CD14-positive monocyte (primary cell): ENCODE measurements at regions not wholly inside any gene's neighbourhood (a gene's known extent, or its start where the extent isn't known, plus 50 kb on each side); places are given as distances from the start of the nearest gene placed in this dataset.

ENCODE experiments used
- DNase-seq, 3 donors: peaks; one replicate each; pipeline ENCODE4 v3.0.0-alpha.2; 2011 to 2022
- H2AFZ ChIP-seq: 2 replicates; pipeline ENCODE4 v1.6.0; 2012; ENCODE audit warnings: mild to moderate bottlenecking, low read depth, low read length, inconsistent platforms; ENCODE audit not compliant: insufficient read depth, poor library complexity, severe bottlenecking
- H3K27ac ChIP-seq, 2 donors: 1 replicate in 1 of 2; 2 replicates in 1 of 2; pipeline ENCODE4 v1.5.1; 2012 to 2013; ENCODE audit warnings: low read length in 2 of 2, control low read depth in 1 of 2, inconsistent platforms in 1 of 2, low read depth in 1 of 2, mild to moderate bottlenecking in 1 of 2
- H3K27me3 ChIP-seq, 2 donors: one replicate each; pipeline versions ENCODE4 v1.6.0 to v1.6.1; 2011 to 2013; ENCODE audit warnings: low read length in 2 of 2; ENCODE audit not compliant: control insufficient read depth in 2 of 2, insufficient read depth in 2 of 2
- H3K36me3 ChIP-seq, 2 donors: replicated peaks in 1 of 2; 1 replicate in 1 of 2; 2 replicates in 1 of 2; pipeline versions ENCODE4 v1.5.1 to v1.6.1; 2012 to 2013; ENCODE audit warnings: low read length in 2 of 2, control low read depth in 1 of 2, inconsistent platforms in 1 of 2, mild to moderate bottlenecking in 1 of 2; ENCODE audit not compliant: insufficient read depth in 2 of 2, control insufficient read depth in 1 of 2
- H3K4me1 ChIP-seq, 2 donors: 1 replicate in 1 of 2; 2 replicates in 1 of 2; pipeline versions ENCODE4 v1.5.1 to v1.6.1; 2012 to 2013; ENCODE audit warnings: low read length in 2 of 2, control low read depth in 1 of 2, inconsistent platforms in 1 of 2, mild to moderate bottlenecking in 1 of 2, moderate library complexity in 1 of 2; ENCODE audit not compliant: insufficient read depth in 2 of 2, control insufficient read depth in 1 of 2
- H3K4me2 ChIP-seq: replicated peaks from 2 replicates; pipeline ENCODE3; 2012; ENCODE audit warnings: low read length, moderate library complexity, mild to moderate bottlenecking; ENCODE audit not compliant: poor library complexity, severe bottlenecking; ENCODE audit errors: extremely low read depth
- H3K4me3 ChIP-seq, 3 experiments: fragments of 200-600 bp in 1 of 3; sonication (generic) in 1 of 3; replicated peaks in 1 of 3; 1 replicate in 2 of 3; 2 replicates in 1 of 3; pipeline ENCODE4 v1.5.1; 2011 to 2013; ENCODE audit warnings: low read length in 3 of 3, mild to moderate bottlenecking in 3 of 3, control low read depth in 2 of 3, low read depth in 2 of 3, inconsistent platforms in 1 of 3, moderate library complexity in 1 of 3
- H3K79me2 ChIP-seq: 2 replicates; pipeline ENCODE4 v1.6.0; 2012; ENCODE audit warnings: mild to moderate bottlenecking, control low read depth, inconsistent platforms, low read length, moderate library complexity; ENCODE audit not compliant: insufficient read depth
- H3K9ac ChIP-seq: 2 replicates; pipeline ENCODE4 v1.6.0; 2017; ENCODE audit warnings: low read length, mild to moderate bottlenecking; ENCODE audit not compliant: insufficient read depth, poor library complexity, severe bottlenecking
- H3K9me3 ChIP-seq, 2 donors: replicated peaks in 1 of 2; 1 replicate in 1 of 2; 2 replicates in 1 of 2; pipeline versions ENCODE4 v1.5.1 to v1.6.1; 2012 to 2013; ENCODE audit warnings: low read length in 2 of 2, control low read depth in 1 of 2; ENCODE audit not compliant: control insufficient read depth in 1 of 2, insufficient read depth in 1 of 2
- H4K20me1 ChIP-seq: 2 replicates; pipeline ENCODE4 v1.6.0; 2012; ENCODE audit warnings: mild to moderate bottlenecking, low read length, control low read depth, moderate library complexity; ENCODE audit not compliant: insufficient read depth
- H3K27ac Mint-ChIP-seq, 7 donors: one replicate each; pipeline ENCODE4 v1.8.0; 2020; ENCODE audit warnings: mild to moderate bottlenecking in 7 of 7, mixed read lengths in 7 of 7, moderate library complexity in 6 of 7, inconsistent platforms in 2 of 7
- H3K27me3 Mint-ChIP-seq, 3 donors: one replicate each; pipeline ENCODE4 v1.8.0; 2021 to 2022; ENCODE audit warnings: low read depth in 3 of 3, mild to moderate bottlenecking in 3 of 3, mixed read lengths in 3 of 3, moderate library complexity in 3 of 3, inconsistent platforms in 1 of 3
- H3K36me3 Mint-ChIP-seq, 2 donors: one replicate each; pipeline ENCODE4 v1.8.0; 2020; ENCODE audit warnings: mixed read lengths in 2 of 2, inconsistent platforms in 1 of 2, mild to moderate bottlenecking in 1 of 2
- H3K4me1 Mint-ChIP-seq: one replicate; pipeline ENCODE4 v1.8.0; 2020; ENCODE audit warnings: mild to moderate bottlenecking, mixed read lengths
- H3K4me3 Mint-ChIP-seq, 2 donors: one replicate each; pipeline ENCODE4 v1.8.0; 2020; ENCODE audit warnings: mild to moderate bottlenecking in 2 of 2, mixed read lengths in 2 of 2, moderate library complexity in 1 of 2
- H3K9me3 Mint-ChIP-seq, 7 donors: one replicate each; pipeline ENCODE4 v1.8.0; 2020 to 2022; ENCODE audit warnings: mixed read lengths in 7 of 7, mild to moderate bottlenecking in 6 of 7, moderate library complexity in 6 of 7, inconsistent platforms in 2 of 7
- WGBS: methylation state at CpG from one replicate; pipeline ENCODE4 v1.1.5; 2013; ENCODE audit warnings: missing lambda C conversion rate; ENCODE audit not compliant: insufficient coverage; 5-methylcytosine and 5-hydroxymethylcytosine counted together
- intact Hi-C, 2 donors: fragments of 100-400 bp; cut with micrococcal nuclease; formaldehyde crosslinking; loops; one replicate each; pipeline versions ENCODE4 v1.15.0 to v1.15.1; 2023
- TF ChIP-seq, protein P1 (sequence below): fragments of 200-600 bp; IDR thresholded peaks from one replicate; pipeline ENCODE4 v1.8.0; 2022; ENCODE audit warnings: antibody characterized with exemption, mild to moderate bottlenecking

DNA sequence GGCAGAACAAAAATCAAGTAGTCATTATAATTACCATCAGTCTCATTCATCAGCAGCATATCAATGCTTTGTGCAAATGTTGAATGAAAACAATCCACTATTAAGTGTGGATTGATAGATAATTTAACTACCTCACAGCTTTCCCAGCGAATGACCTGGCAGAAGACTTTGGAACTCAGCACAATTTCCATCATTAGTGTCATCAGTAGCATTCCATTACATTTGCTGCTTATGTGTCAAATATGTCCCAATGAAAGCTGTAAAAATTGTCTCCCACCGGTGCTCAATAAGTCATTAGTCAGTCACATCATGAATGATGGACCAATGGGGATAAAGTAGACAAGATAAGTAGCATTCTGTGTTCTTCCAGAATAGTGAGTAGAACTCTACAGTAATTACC lies 1513.5 kb upstream of the PRR20A start:
- Histone ChIP-seq H3K9me3 (peaks cover 0 to 8% of the 10 kb centered on the region in 2 donors), H3K27me3 (no peaks in the 10 kb centered on the region), H4K20me1 (no peaks in the 10 kb centered on the region), H2AFZ (no peak overlapping the region), H3K36me3 (no peaks in the 10 kb centered on the region), H3K4me1 (no peaks in the 10 kb centered on the region), H3K27ac (no peak overlapping the region), H3K4me3 (no peak overlapping the region), H3K79me2 (no peaks in the 10 kb centered on the region), H3K9ac (no peak overlapping the region), H3K4me2 (no peak overlapping the region)
- TF ChIP-seq, protein P1, sequence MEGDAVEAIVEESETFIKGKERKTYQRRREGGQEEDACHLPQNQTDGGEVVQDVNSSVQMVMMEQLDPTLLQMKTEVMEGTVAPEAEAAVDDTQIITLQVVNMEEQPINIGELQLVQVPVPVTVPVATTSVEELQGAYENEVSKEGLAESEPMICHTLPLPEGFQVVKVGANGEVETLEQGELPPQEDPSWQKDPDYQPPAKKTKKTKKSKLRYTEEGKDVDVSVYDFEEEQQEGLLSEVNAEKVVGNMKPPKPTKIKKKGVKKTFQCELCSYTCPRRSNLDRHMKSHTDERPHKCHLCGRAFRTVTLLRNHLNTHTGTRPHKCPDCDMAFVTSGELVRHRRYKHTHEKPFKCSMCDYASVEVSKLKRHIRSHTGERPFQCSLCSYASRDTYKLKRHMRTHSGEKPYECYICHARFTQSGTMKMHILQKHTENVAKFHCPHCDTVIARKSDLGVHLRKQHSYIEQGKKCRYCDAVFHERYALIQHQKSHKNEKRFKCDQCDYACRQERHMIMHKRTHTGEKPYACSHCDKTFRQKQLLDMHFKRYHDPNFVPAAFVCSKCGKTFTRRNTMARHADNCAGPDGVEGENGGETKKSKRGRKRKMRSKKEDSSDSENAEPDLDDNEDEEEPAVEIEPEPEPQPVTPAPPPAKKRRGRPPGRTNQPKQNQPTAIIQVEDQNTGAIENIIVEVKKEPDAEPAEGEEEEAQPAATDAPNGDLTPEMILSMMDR, result no peak
- Mint-ChIP-seq H3K4me1 (no peaks in the 10 kb centered on the region), H3K36me3 (no peaks in the 10 kb centered on the region), H3K27ac (no peak overlapping the region), H3K27me3 (no peaks in the 10 kb centered on the region), H3K4me3 (no peak overlapping the region), H3K9me3 (peaks cover 2 to 10% (median 7%) of the 10 kb centered on the region in 7 donors)
- 100% methylated on average over 1 of the region's 2 CpGs for WGBS
- DNase-seq, result no peak
- intact Hi-C loops, result no loop called here

DNA sequence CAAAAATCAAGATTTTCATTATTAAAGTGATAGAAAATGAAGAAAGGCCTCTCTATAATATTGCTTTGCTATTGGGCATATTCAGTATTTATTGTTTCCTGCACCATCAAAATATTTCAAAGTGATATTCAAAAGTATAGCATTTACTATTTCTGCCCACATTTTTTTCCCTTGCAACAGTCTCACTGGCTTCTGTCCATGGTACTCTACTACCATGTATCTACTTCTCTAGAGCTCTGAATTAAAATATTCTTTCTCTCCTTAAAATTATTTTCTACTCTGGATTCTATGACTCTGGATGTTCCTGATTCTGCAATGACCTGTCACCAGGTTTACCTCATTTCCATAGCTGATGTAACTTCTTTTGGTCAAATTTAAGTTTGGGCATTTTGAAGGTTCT lies 1508.3 kb upstream of the PRR20A start:
- Histone ChIP-seq H3K9ac (no peak overlapping the region), H3K79me2 (no peaks in the 10 kb centered on the region), H3K9me3 (peaks cover 8 to 12% of the 10 kb centered on the region in 2 donors), H4K20me1 (no peaks in the 10 kb centered on the region), H2AFZ (no peak overlapping the region), H3K27me3 (no peaks in the 10 kb centered on the region), H3K4me2 (no peak overlapping the region), H3K4me1 (no peaks in the 10 kb centered on the region), H3K4me3 (no peak overlapping the region), H3K36me3 (no peaks in the 10 kb centered on the region), H3K27ac (no peak overlapping the region)
- Mint-ChIP-seq H3K27me3 (no peaks in the 10 kb centered on the region), H3K4me3 (no peak overlapping the region), H3K36me3 (no peaks in the 10 kb centered on the region), H3K4me1 (no peaks in the 10 kb centered on the region), H3K27ac (no peak overlapping the region), H3K9me3 (peaks cover 3 to 14% (median 8%) of the 10 kb centered on the region in 7 donors)
- intact Hi-C loops, result no loop called here
- no peak for DNase-seq
- TF ChIP-seq, protein P1, result no peak
